ENCODE measurements at regions not wholly inside any gene's neighbourhood (a gene's known extent, or its start where the extent isn't known, plus 50 kb on each side); places are given as distances from the start of the nearest gene placed in this dataset.

DNA sequence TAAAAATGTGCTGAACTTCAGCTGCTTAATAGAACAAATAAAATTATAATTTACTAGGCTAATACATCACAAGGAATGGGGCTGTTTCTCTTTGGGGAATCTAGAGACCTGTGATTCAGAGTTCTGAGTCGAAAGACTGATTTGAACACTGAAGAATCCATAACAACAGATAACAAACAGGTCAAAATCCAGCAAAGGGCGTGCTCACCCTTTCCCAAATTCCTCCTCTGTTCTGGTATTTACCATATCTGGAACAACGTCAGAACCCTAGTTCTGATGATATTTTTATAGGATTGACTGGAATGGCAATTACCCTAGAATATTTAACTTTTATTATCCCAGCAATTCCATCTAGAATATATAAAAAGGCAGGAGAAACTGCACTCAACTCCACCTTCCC is 66.0 kb upstream of the ITGA6 start:
- DNase-seq (ENCODE audit: low read depth) = no peak

DNA sequence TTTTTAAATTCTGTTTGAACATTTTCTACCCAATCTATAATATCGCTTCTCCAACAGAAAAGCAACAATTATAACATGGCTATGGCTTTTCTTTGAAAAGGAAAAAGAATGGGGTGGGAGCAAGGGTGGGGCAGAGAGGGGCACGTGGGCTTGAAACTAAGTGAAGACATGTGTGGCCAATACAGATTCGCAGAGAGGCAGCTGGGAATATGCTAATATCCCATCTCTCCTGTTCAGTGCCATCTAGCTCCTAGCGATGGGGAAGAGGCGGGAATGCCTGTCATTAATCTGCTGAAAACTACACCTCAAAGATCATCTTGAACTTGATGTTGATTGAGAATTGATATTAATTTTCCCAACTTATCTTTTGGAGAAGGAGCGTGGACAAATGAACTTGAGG is 65.5 kb upstream of the ITGA6 start:
- DNase-seq (ENCODE audit: low read depth) = no peak

DNA sequence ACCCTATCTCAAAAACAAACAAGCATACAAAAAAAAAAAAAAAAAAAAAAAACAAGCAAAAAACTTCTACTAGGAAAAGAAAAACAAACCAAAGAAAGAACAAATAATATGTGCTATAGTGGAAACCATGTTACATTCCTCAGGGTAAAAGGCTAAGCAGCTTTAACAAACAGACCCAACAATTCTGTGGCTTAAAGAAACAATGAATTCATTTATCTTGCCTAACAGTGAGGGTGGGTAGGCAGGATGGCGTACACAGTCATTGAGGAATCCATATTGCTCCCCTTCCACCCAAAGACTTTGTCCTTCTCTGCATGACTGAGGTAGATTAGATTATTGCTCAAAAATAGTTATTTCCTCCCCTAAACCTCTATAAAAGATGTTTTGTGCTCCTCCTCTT is 63.1 kb upstream of the ITGA6 start:
- DNase-seq (ENCODE audit: low read depth) = no peak

DNA sequence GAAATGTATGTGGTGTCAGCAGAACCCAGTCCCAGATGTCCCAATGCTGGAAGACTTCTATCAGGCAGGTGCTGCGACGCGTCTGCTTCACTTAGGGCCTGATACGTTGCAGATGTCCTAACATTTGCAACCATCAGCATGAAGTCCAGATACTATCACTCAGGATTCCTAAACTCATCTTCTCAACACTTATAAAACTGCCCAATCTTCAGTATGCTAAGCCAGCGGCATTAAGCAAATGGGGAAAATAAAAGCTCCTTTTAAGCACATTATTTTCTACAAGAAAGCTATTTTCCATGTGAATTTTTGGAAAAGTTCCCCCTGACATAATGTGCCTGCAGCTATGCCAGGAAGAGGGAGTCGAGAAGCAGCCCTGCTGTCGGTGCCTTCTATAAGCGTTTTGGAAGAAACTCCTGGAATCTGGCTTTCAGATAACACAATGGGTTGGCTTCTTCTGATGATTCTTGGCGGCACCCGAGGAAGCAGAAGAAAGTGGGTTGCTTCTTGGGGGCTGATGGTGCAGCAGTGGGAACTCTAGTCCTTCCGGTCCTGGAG is 60.7 kb upstream of the ITGA6 start:
- no peak for DNase-seq (ENCODE audit: low read depth)

DNA sequence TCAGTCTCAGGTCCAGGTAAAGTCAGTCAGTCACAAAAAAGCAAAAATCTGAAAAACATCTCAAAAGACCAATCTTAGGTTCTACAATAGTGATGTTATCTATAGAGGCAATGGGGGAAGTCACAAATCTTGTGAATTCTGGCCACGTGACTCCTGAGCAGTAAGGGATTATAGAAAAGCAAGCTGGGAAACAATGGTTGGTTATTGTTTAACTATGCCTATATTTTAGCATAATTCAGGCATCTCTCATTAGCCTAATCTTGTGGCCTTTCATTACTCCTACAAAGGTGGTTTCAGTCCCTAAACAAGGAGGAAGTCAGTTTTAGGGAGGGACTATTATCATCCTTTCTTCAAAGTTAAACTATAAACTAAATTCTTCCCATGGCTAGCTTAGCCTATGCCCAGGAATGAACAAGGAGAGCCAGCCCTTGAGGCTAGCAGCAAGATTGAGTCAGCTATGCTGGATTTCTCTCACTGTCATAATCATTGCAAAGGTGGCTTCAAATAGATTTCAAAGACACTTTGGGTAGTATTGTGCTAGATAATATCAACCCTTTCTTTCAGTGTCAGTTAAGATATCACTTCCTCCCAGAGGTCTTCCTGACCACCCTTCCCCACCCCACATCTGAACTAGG is 56.4 kb upstream of the ITGA6 start:
- DNase-seq (ENCODE audit: low read depth) = no peak

DNA sequence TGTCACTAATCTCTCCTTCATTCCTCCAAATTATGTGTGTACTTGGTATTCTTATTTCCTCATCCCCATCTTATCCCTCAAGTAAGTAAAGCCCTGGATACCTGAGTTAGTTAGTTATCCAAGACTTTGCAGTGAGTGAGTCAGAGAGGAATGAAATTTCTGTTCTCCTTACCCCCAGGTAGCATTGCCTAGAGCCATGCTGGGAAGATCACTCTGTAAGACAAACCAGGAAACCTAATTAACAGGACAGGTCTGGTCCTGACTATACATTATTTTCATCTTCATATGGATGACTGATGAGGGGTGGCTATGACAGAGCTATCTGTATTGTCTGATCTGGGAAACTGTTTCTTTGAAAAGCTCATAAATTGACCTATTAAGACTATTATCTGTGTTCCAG is 55.0 kb upstream of the ITGA6 start:
- no peak for DNase-seq (ENCODE audit: low read depth)

DNA sequence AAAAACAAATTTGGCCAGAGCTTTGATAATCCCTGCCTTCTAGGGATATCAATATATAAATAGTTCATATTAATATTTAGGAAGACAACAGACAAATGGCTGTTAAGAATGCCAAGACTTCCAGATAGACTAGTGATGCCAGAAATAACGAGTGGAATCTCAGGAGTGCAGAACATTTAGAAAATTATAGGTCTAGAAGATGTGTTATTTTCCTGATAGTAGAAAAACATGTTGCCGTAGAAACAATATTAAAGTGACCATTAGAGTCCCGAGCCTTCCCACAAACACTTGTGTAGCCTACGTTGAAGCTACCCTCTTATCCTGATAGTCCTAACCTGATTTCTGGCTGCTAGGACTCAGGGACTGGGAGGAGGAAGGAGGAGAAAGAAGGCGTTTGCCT is 54.3 kb upstream of the ITGA6 start:
- no peak for DNase-seq (ENCODE audit: low read depth)

DNA sequence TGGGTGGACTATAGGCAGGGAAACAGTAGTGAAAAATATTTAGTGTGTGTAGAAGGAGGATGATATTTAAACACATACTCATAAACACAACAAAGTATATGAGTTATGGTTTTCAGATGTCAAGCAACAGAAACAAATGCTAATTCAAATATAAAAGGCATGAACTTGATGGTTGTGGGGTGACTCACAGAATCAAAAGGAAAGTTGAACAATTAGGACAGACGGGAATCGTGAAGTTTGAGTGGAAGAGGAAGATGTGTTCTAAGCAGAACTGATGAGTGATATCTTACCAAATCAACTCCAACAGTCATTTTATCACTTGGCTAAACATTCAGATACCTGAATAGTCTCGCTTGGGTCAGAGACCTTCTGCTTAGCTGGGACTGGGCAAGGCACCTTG is 53.6 kb upstream of the ITGA6 start:
- no peak for DNase-seq (ENCODE audit: low read depth)

DNA sequence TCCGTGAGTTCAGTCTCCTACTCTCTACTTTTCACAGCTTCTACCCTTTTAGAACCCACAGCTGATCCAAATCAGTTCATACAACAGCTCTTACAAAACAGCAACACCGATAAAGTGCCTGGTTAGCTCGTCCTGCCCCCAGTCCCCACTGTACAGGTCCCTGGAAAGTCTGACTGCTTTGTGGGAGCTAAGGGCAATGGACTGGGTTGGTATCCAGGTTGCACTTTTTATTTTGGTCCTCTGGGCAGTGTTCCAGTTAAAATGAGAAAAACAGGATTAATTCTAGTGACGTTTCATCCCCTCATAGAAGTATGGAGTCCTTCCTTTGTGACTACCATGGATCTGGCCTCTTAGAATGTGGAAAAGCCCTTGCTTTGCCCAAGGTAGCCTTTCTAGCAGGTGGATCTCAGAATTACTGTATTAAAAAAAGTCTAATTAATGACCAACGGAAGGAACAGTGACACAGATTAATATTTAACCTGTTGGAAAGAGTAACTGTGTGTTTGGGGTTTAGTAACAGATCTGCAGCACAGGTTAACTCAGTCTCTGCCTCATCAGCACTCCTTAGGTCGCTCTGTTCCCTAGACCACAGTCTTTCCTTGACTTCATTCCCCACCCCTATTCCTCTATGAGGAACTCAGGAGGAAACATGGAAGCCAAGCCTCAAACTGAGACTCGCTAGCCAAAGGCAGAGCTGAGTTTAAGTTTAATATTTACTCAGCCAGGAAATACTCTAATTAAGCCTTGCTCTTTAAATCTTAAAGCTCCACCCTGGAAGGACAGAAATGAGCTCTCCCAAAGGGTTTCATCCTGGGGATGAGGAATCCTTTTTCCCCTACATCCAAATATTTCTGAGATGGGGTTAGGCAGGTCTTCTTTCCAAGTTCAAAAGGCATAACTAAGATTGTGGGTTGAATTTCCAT is 52.8 kb upstream of the ITGA6 start:
- no peak for DNase-seq (ENCODE audit: low read depth)

DNA sequence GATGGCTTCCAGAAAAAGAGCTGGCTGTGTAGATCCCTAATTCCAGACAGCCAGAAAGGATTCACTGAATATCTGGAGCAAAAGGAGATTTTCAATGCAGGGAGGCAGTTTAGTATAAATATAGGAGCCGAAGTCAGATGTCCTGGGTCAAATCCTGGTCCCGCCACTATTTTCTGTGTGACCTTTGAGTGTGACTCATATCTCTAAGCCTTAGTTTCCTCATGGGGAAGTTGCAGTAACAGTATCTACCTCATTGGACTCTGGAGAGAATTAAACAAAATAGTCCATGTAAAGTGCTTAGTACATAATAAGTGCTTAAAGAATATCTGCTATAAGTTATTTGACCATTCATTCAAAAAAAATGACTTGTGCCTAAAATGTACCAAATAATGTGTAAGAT is 52.1 kb upstream of the ITGA6 start:
- no peak for DNase-seq (ENCODE audit: low read depth)

DNA sequence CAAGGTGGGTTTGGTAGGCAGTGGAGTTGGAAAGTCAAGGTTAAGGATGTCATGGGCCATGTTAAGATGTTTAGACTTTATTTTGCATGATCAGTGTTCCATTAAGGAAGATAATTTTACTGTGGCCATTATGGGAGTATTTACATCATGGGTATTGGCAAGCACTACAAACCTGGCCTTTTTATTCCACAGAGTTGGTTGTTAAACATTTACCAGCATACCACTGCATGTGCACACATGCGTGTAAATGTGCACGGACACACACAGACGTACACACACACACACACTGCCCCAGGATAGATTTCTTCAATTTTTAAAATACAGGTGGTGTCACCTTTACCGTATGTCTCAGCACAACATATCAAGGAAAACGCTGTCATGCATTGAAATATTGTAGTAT is 51.4 kb upstream of the ITGA6 start:
- DNase-seq (ENCODE audit: low read depth) = no peak

DNA sequence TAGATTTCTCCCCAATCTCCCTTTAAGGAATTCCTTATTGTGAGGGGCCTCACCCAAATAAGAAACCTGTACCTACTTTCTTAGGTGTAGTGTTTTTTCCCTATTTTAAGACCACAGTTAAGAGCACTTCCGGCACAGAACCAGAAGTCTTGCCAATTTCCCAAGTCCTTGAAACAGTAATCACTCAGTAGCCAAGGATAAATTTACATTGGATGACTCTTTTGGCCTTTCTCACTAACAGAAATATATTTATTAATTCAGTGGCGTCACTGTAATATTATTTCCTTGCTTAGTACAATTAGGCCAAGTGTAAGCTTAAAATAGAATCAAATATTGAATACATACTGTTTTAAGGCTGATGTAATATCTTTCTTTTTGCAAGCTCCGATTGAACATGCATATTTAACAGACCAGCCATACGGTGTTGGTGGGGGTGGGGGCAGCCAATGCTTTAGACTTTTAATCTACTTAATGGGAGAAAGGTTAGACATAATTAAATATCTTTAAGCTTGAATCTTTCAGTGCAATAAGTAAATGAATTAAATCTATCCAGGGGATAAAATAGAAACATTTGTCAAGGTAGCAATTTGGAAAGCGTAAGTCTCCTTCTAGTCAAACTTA is 50.8 kb upstream of the ITGA6 start:
- no peak for DNase-seq (ENCODE audit: low read depth)

DNA sequence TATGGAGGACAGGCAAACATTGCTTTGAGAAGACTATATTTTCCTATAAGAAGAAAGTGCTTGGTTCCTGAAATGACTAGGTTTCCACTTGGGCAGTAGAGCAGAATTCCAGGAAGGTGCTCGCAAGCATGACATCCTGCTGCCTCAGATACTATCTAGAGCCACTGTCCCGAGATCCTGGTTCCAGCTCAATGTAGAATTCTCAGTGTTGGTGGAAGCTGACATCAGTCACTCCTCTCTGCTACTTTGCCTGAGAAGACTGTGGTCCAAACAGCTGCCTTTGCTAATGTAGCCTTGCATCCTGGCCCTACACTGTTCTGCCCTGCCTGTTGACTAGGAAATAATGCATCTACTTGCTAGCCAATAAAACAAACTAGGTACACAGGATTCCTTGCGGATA is 50.0 kb upstream of the ITGA6 start:
- no peak for DNase-seq (ENCODE audit: low read depth)
